Mucosa of stomach (tissue), 1 donor: ENCODE measurements at regions not wholly inside any gene's neighbourhood (a gene's known extent, or its start where the extent isn't known, plus 50 kb on each side); places are given as distances from the start of the nearest gene placed in this dataset.

Source experiments
- H3K27me3 ChIP-seq: one replicate; pipeline ENCODE4 v1.7.0; 2013; ENCODE audit warnings: mild to moderate bottlenecking, low read length; ENCODE audit not compliant: control insufficient read depth, insufficient read depth
- H3K36me3 ChIP-seq: one replicate; pipeline ENCODE4 v1.7.0; 2013; ENCODE audit warnings: low read length; ENCODE audit not compliant: control insufficient read depth, insufficient read depth
- H3K4me1 ChIP-seq: one replicate; pipeline ENCODE4 v1.7.0; 2013; ENCODE audit warnings: mild to moderate bottlenecking, low read length; ENCODE audit not compliant: control insufficient read depth, insufficient read depth
- H3K4me3 ChIP-seq: one replicate; pipeline ENCODE4 v1.7.0; 2013; ENCODE audit warnings: low read length
- H3K9ac ChIP-seq: one replicate; pipeline ENCODE4 v1.7.0; 2013; ENCODE audit warnings: mild to moderate bottlenecking, low read length, moderate library complexity
- H3K9me3 ChIP-seq: one replicate; pipeline ENCODE4 v1.7.0; 2013; ENCODE audit warnings: mild to moderate bottlenecking, low read length, moderate library complexity; ENCODE audit not compliant: control insufficient read depth
- donor health status: Pancreatic carcinoma.

- no peaks in the 10 kb centered on the region for H3K4me1 ChIP-seq
- H3K9me3 ChIP-seq, result no peaks in the 10 kb centered on the region
- H3K9ac ChIP-seq, result no peak overlapping the region
- H3K36me3 ChIP-seq, result no peaks in the 10 kb centered on the region
- no peak overlapping the region for H3K4me3 ChIP-seq
- no peaks in the 10 kb centered on the region for H3K27me3 ChIP-seq
Observed at GRCh38 chr10:6346631-6347030, 143.9 kb downstream of the PFKFB3 start.

DNA sequence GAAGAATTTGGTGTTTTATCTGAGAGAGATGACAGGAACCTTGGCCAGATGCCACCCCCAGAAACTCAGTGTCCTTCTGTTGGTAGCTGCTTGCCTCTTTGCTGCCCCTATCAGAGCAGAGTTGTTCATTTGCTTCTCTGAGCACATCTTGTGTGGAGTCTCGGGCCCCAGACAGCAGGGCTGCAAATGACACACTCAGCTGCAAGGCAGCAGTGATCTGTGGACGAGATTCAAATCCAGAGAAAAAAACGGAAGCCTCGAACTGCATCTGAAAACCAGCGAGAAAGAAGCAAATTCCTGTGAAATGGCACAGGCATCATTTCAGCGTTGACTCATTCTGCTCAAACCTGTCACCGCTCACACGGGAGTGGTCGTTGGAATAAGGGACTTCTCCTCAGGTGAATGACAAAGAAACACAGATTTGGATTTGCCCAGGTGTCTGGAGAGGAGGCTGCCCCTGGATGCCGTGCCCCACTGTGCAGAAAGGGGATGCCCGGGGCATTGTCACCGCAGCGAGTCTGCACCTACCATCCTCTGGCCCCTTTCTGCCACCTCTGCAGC is 144.7 kb downstream of the PFKFB3 start:
- Histone ChIP-seq H3K27me3 (no peaks in the 10 kb centered on the region), H3K4me1 (no peaks in the 10 kb centered on the region), H3K9ac (no peak overlapping the region), H3K36me3 (no peaks in the 10 kb centered on the region), H3K4me3 (no peak overlapping the region), H3K9me3 (no peaks in the 10 kb centered on the region)

DNA sequence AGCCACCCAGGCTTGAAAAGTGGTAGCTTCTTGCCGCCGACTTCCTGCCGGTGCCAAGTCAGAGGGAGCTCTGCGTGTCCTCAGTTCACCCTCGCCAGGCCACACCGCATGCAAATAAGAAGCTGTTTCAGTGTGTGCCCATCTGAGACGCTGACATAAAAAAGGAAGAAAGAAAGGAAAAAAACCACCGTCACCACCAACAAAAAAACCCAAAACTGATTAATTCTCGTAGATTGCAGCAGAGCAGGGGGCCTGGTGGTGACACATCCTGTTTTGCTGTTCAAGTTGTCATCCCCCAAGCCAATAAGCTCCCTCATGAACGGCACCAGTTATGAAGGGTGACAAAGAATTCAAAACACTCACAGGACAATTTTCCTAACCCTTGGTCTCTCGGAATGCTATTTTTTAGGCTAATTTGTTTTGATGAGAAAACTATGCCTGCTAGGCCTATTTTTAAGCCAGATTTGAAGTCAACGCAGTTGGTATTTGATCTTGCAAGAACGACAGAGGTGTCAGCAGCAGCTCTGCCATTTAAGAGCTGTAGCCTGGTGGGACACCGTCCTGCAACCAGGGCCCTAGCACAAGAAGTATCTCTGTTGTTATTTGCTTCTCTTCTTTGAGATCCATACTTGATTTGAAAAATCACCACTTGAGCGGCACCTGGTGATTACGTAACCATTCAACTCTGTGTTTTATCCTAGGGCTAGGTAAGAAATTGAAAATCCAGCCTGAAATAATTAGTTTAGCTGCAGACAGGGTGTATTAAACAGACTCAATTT is 145.6 kb downstream of the PFKFB3 start:
- H3K4me3 ChIP-seq, result no peak overlapping the region
- no peak overlapping the region for H3K9ac ChIP-seq
- H3K27me3 ChIP-seq, result no peaks in the 10 kb centered on the region
- no peaks in the 10 kb centered on the region for H3K9me3 ChIP-seq
- H3K4me1 ChIP-seq, result no peaks in the 10 kb centered on the region
- H3K36me3 ChIP-seq, result no peaks in the 10 kb centered on the region

- no peaks in the 10 kb centered on the region for H3K36me3 ChIP-seq
- H3K27me3 ChIP-seq, result no peaks in the 10 kb centered on the region
Observed at GRCh38 chr10:6349846-6350535, 147.3 kb downstream of the PFKFB3 start.

GRCh38 chr10:6350609-6351008 is 147.9 kb downstream of the PFKFB3 start:
- no peaks in the 10 kb centered on the region for H3K27me3 ChIP-seq
- H3K9ac ChIP-seq, result no peak overlapping the region
- no peaks in the 10 kb centered on the region for H3K4me1 ChIP-seq
- no peak overlapping the region for H3K4me3 ChIP-seq
- no peaks in the 10 kb centered on the region for H3K36me3 ChIP-seq
- no peaks in the 10 kb centered on the region for H3K9me3 ChIP-seq

More at GRCh38 chr10:6349846-6350535, 147.3 kb downstream of the PFKFB3 start:
- Histone ChIP-seq H3K9me3 (no peaks in the 10 kb centered on the region), H3K4me3 (no peak overlapping the region), H3K9ac (no peak overlapping the region), H3K4me1 (no peaks in the 10 kb centered on the region)

- H3K36me3 ChIP-seq, result no peaks in the 10 kb centered on the region
- H3K4me3 ChIP-seq, result no peak overlapping the region
- no peaks in the 10 kb centered on the region for H3K27me3 ChIP-seq
- no peaks in the 10 kb centered on the region for H3K4me1 ChIP-seq
- H3K9me3 ChIP-seq, result no peaks in the 10 kb centered on the region
- H3K9ac ChIP-seq, result no peak overlapping the region
Observed at GRCh38 chr10:6351495-6351894, 148.8 kb downstream of the PFKFB3 start.

GRCh38 chr10:6353526-6353925 is 150.8 kb downstream of the PFKFB3 start:
- Histone ChIP-seq H3K36me3 (no peaks in the 10 kb centered on the region), H3K27me3 (no peaks in the 10 kb centered on the region), H3K9me3 (no peaks in the 10 kb centered on the region), H3K4me3 (no peak overlapping the region), H3K9ac (no peak overlapping the region), H3K4me1 (no peaks in the 10 kb centered on the region)

DNA sequence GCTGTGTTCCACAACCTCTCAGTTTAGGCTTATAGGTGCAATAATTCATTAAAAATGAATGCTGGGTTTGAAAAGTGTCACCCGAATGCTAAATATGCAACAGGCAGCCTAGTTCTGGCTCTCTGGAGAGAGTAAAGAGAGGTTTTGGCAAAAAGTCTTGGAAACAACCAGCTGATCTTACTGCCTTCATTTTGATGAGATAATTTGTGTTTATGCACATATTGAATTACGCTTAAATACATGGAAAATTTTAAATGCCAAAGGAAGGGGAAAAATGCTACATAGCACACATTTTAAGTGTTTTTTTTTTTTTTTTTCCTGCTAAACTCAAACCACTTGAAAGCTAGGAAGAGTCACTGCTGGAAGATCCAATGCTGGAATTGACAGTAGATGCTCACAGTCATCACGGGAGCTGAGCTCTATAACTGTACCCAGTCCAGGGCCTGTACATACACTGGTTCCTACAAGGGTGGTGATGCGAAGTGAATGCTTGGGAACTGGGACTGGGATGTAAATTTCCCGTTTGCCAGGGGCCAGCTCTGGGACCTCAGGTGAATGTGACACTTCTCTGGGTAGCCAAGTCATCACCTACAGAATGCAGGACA is 151.5 kb downstream of the PFKFB3 start:
- Histone ChIP-seq H3K9me3 (no peaks in the 10 kb centered on the region), H3K36me3 (no peaks in the 10 kb centered on the region), H3K4me1 (no peaks in the 10 kb centered on the region), H3K4me3 (no peak overlapping the region), H3K9ac (no peak overlapping the region), H3K27me3 (no peaks in the 10 kb centered on the region)

DNA sequence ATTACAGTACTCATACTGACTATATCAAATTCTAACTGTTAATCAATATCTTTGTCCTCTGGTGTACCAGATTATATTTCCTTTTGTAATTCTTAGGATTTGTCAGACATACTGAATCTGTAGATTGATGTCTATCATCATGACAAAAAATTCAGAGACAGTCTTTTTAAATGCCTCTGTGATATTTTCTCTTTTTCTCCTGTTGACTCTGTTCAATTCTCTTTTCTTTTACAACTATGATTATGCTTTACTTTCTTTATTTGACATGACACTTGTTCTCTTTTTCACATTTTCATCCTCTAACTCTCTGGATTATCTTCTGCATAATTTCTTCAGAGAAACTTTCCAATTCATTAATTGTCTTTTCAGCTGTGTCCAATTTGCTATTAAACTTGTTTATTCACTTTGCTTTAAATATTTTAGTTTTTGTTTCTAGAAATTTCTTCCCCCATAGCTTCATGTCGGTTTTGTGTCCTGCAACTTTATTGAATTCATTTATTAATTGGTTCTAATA is 153.6 kb downstream of the PFKFB3 start:
- Histone ChIP-seq H3K9ac (no peak overlapping the region), H3K9me3 (no peaks in the 10 kb centered on the region), H3K4me1 (no peaks in the 10 kb centered on the region), H3K36me3 (no peaks in the 10 kb centered on the region), H3K27me3 (no peaks in the 10 kb centered on the region), H3K4me3 (no peak overlapping the region)

GRCh38 chr10:6361869-6362268 is 159.1 kb downstream of the PFKFB3 start:
- Histone ChIP-seq H3K9ac (no peak overlapping the region), H3K9me3 (no peaks in the 10 kb centered on the region), H3K4me3 (no peak overlapping the region), H3K4me1 (peaks cover 8% of the 10 kb centered on the region), H3K36me3 (no peaks in the 10 kb centered on the region), H3K27me3 (no peaks in the 10 kb centered on the region)

GRCh38 chr10:6362879-6363278 is 160.1 kb downstream of the PFKFB3 start:
- Histone ChIP-seq H3K4me1 (peaks cover 8% of the 10 kb centered on the region), H3K36me3 (no peaks in the 10 kb centered on the region), H3K27me3 (no peaks in the 10 kb centered on the region), H3K4me3 (no peak overlapping the region), H3K9me3 (no peaks in the 10 kb centered on the region), H3K9ac (no peak overlapping the region)

- Histone ChIP-seq H3K36me3 (no peaks in the 10 kb centered on the region), H3K4me3 (no peak overlapping the region), H3K27me3 (no peaks in the 10 kb centered on the region)
Observed at GRCh38 chr10:6363511-6363910, 160.8 kb downstream of the PFKFB3 start.

More at GRCh38 chr10:6363511-6363910, 160.8 kb downstream of the PFKFB3 start:
- no peaks in the 10 kb centered on the region for H3K9me3 ChIP-seq
- peaks cover 8% of the 10 kb centered on the region for H3K4me1 ChIP-seq
- no peak overlapping the region for H3K9ac ChIP-seq
